ENCODE measurements at regions not wholly inside any gene's neighbourhood (a gene's known extent, or its start where the extent isn't known, plus 50 kb on each side); places are given as distances from the start of the nearest gene placed in this dataset.

- TF ChIP-seq ZNF687 (IDR thresholded peaks at IDR 0.05): no peak
- TF ChIP-seq KDM1A (IDR thresholded peaks at IDR 0.05; ENCODE audit: borderline replicate concordance): no peak
- no peak for TF ChIP-seq TCF7 (IDR thresholded peaks at IDR 0.05; ENCODE audit: borderline replicate concordance)
- TF ChIP-seq SREBF2 (IDR thresholded peaks at IDR 0.05; ENCODE audit: low read length): no peak
- TF ChIP-seq SMAD1 (IDR thresholded peaks at IDR 0.05; ENCODE audit: low read depth, partially characterized antibody): no peak
- TF ChIP-seq STAT3 (IDR thresholded peaks at IDR 0.05; ENCODE audit: low read depth, low read length): no peak
- TF ChIP-seq RFX5 (IDR thresholded peaks at IDR 0.05; ENCODE audit: low read depth, low read length): no peak
These were observed 271.8 kb downstream of the FBXW7 start (continued) for GRCh38 chr4:152264106-152264505.

- POLR2A ChIA-PET: no interaction called here
- TF ChIP-seq ZBTB11 (CRISPR knock-in tag; IDR thresholded peaks at IDR 0.05) (no peak), BCL3 (IDR thresholded peaks at IDR 0.05; ENCODE audit: borderline replicate concordance, insufficient read depth, low read depth, low read length, poor library complexity, severe bottlenecking) (no peak), SREBF1 (IDR thresholded peaks at IDR 0.05; ENCODE audit: low read length) (no peak), PBX3 (IDR thresholded peaks at IDR 0.05; ENCODE audit: insufficient replicate concordance, low read depth, low read length) (no peak), TAF1 (IDR thresholded peaks at IDR 0.05; ENCODE audit: borderline replicate concordance, low read depth, low read length) (no peak), TBL1XR1 (IDR thresholded peaks at IDR 0.05; ENCODE audit: low read depth, low read length) (no peak), SPI1 (IDR thresholded peaks at IDR 0.05; ENCODE audit: borderline replicate concordance, insufficient read depth, low read depth, low read length) (no peak)
These were observed 276.0 kb downstream of the FBXW7 start for GRCh38 chr4:152259866-152260265.

More at GRCh38 chr4:152259866-152260265, 276.0 kb downstream of the FBXW7 start:
- H3K27me3 ChIP-seq (replicated peaks in 1 of 2; ENCODE audit: control insufficient read depth in 2 of 2, insufficient read depth in 2 of 2, low read length in 1 of 2): no peaks in the 10 kb centered on the region
- H3K9me3 ChIP-seq (replicated peaks; ENCODE audit: control insufficient read depth, insufficient read depth, low read length): no peaks in the 10 kb centered on the region; the same call in 1 of the 3 replicates
- 100% methylated on average over 1 of the region's 1 CpG for WGBS (ENCODE audit: insufficient coverage, insufficient replicate concordance, low lambda C conversion rate, missing lambda C conversion rate)
- no peak overlapping the region for H3K4me3 ChIP-seq
- no peak overlapping the region for H3K4me2 ChIP-seq (ENCODE audit: control insufficient read depth, insufficient read depth)
- BruUV-seq (replicated peaks): no TSS peak
- no peak overlapping the region for H3K27ac ChIP-seq (ENCODE audit: control insufficient read depth, insufficient read depth)
- ATAC-seq (no peak), DNase-seq (ENCODE audit: low read depth, low spot score) (no peak), FAIRE-seq (no peak)
- no peaks in the 10 kb centered on the region; a peak in 1 of 4 replicates for H3K36me3 ChIP-seq (ENCODE audit: control insufficient read depth in 2 of 2, insufficient read depth in 2 of 2, low read length in 1 of 2)
- H3K9ac ChIP-seq (ENCODE audit: control insufficient read depth, insufficient read depth, low read length): no peak overlapping the region
- RAD21 ChIA-PET (ENCODE audit: unreplicated experiment): interaction anchor here (0.8 kb wide), 2 partner anchors 18 to 19 kb away, joined by 3 read pairs; no protein-coding TSS in a partner anchor
- SMC1A ChIA-PET (ENCODE audit: uncharacterized antibody, unreplicated experiment): no interaction called here
- no peak overlapping the region for H2AFZ ChIP-seq (ENCODE audit: control insufficient read depth, low read depth, low read length)
- in situ Hi-C loops (cut with MboI): no loop called here
- CTCF ChIA-PET: interaction anchor here (2.1 to 3.0 kb wide), 2 partner anchors 10 to 18 kb away, joined by 4 to 8 read pairs; no protein-coding TSS in a partner anchor
- no peaks in the 10 kb centered on the region for H3K79me2 ChIP-seq (ENCODE audit: control insufficient read depth, insufficient read depth, low read length)
- H3K4me1 ChIP-seq (ENCODE audit: control insufficient read depth, insufficient read depth, low read length): peaks cover 19% of the 10 kb centered on the region
- no peaks in the 10 kb centered on the region for H4K20me1 ChIP-seq (ENCODE audit: control insufficient read depth, insufficient read depth)
- intact Hi-C loops (cut with micrococcal nuclease; ENCODE audit: unreplicated experiment): no loop called here

Data from GM12878 (cell line).